HFFc6 (cell line): ENCODE measurements at regions not wholly inside any gene's neighbourhood (a gene's known extent, or its start where the extent isn't known, plus 50 kb on each side); places are given as distances from the start of the nearest gene placed in this dataset.

Experiments used
- DNase-seq: peaks from one replicate; pipeline ENCODE4 v3.0.0-alpha.2; 2018
- H3K27ac Mint-ChIP-seq: 2 replicates; pipeline ENCODE4 v1.8.0; 2020; ENCODE audit warnings: mild to moderate bottlenecking, mixed read lengths
- H3K27me3 Mint-ChIP-seq: 2 replicates; pipeline ENCODE4 v1.8.0; 2021; ENCODE audit warnings: mild to moderate bottlenecking, moderate library complexity, mixed read lengths; ENCODE audit not compliant: insufficient read depth
- H3K36me3 Mint-ChIP-seq: 2 replicates; pipeline ENCODE4 v1.8.0; 2021; ENCODE audit warnings: low read depth, mixed read lengths
- H3K4me1 Mint-ChIP-seq: 2 replicates; pipeline ENCODE4 v1.8.0; 2020; ENCODE audit warnings: low read depth, mixed read lengths
- H3K4me3 Mint-ChIP-seq: 2 replicates; pipeline ENCODE4 v1.8.0; 2020; ENCODE audit warnings: mild to moderate bottlenecking, moderate library complexity, mixed read lengths
- H3K9me3 Mint-ChIP-seq: 2 replicates; pipeline ENCODE4 v1.8.0; 2020; ENCODE audit warnings: mild to moderate bottlenecking, mixed read lengths
- TF ChIP-seq, protein P1 (sequence below): fragments of 200-600 bp; sonication (generic); IDR thresholded peaks from 2 replicates; pipeline ENCODE4 v1.5.0; 2021; ENCODE audit warnings: antibody characterized with exemption, mild to moderate bottlenecking

DNA sequence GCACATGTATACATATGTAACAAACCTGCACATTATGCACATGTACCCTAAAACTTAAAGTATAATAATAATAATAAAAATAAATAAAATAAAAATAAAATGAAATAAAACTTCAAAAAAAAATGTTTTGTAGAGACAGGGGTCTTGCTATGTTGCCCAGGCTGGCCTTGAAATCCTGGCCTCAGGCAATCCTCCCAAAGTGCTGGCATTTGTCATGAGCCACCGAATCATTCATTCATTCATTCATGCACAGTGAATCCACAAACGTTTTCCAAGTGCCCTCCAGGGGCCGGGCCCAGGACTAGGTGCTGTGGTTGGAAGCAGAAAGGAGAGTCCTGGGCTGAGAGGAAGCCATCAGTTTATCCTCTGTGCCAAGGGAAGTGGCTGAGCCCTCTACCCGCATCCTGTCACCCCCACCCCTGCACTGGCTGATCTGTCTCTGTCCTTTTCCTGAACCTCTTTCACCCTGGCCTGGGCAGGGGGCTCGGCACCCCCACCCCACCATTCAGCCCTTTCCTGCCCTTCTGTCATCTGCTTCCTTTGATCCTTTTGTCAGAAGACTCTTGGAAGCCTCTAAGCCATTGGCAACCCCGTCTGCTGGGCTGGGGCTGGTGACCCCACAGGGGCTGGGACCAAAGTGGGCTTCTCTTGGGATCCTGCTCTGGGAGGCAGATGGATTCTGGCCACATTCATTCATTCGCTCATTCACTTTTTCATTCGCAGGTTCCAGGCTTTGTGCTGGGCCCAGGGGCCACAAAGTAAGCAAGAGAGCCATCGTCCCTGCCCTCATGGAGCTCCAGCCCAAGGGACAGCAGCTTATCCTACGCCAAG lies 84.3 kb downstream of the IGLL1 start:
- Mint-ChIP-seq H3K36me3 (no peaks in the 10 kb centered on the region), H3K4me1 (no peaks in the 10 kb centered on the region), H3K27me3 (peaks cover 36% of the 10 kb centered on the region), H3K4me3 (no peak overlapping the region), H3K9me3 (no peaks in the 10 kb centered on the region), H3K27ac (no peak overlapping the region)
- no peak for DNase-seq
- TF ChIP-seq, protein P1, sequence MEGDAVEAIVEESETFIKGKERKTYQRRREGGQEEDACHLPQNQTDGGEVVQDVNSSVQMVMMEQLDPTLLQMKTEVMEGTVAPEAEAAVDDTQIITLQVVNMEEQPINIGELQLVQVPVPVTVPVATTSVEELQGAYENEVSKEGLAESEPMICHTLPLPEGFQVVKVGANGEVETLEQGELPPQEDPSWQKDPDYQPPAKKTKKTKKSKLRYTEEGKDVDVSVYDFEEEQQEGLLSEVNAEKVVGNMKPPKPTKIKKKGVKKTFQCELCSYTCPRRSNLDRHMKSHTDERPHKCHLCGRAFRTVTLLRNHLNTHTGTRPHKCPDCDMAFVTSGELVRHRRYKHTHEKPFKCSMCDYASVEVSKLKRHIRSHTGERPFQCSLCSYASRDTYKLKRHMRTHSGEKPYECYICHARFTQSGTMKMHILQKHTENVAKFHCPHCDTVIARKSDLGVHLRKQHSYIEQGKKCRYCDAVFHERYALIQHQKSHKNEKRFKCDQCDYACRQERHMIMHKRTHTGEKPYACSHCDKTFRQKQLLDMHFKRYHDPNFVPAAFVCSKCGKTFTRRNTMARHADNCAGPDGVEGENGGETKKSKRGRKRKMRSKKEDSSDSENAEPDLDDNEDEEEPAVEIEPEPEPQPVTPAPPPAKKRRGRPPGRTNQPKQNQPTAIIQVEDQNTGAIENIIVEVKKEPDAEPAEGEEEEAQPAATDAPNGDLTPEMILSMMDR, result no peak

DNA sequence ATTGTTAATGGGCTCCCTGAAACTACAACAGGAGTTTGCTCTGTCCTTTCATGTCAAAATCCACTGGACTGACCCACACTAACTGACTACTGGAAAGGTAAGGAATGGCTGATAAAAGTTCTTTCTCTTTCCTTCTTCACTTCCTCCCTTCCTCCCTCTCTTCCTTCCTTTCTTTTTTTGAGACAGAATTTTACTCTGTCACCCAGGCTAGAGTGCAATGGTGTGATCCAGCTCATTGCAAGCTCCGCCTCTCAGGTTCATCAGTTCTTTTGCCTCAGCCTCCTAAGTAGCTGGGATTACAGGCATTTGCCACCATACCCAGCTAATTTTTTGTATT lies 85.2 kb downstream of the IGLL1 start:
- TF ChIP-seq, protein P1, result no peak
- Mint-ChIP-seq H3K4me3 (no peak overlapping the region), H3K36me3 (no peaks in the 10 kb centered on the region), H3K9me3 (no peaks in the 10 kb centered on the region), H3K27ac (no peak overlapping the region), H3K27me3 (peaks cover 34% of the 10 kb centered on the region), H3K4me1 (no peaks in the 10 kb centered on the region)
- DNase-seq, result no peak

DNA sequence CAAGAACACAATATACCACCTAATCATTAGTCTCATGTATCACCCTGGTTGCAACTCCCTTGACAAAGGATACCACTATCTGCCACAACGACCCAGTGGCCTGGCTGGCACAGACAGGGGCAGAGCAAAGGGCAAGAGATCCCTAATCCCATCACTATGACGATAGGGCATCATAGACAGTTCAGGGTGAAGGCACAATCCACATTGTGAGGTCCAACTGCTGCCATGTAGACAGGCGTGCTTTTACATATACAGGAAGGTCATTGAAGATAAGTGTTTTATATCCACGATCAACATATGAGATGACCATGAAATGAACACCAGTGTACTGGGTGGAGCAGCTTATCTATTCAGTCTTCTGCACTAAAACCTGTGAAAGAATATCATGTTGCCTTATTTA lies 94.6 kb downstream of the IGLL1 start:
- Mint-ChIP-seq H3K27me3 (peaks cover 24% of the 10 kb centered on the region; the same call in 1 of the 2 replicates), H3K27ac (no peak overlapping the region)

DNA sequence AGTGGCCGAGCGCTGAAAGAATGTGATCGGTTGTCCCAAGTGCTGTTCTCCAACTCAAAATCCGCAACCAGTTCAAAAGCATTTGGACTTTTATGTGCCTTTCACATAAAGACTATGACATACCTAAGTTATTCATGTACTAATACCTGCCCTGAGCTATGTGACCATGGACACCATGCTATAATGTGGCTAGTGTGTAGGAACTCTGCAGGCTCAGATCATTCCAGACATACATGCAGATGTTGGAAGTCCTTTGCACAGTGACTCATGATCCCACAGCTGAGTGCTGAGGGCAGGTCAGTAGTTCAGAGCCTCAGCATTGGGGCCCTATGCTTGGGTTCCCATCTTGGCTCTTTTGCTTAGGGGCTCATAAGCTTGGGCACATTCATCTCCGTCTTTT lies 95.4 kb downstream of the IGLL1 start:
- H3K27me3 Mint-ChIP-seq, result peaks cover 27% of the 10 kb centered on the region; the same call in 1 of the 2 replicates
- H3K4me3 Mint-ChIP-seq, result no peak overlapping the region
- H3K9me3 Mint-ChIP-seq, result no peaks in the 10 kb centered on the region
- no peak for DNase-seq
- H3K36me3 Mint-ChIP-seq, result no peaks in the 10 kb centered on the region
- TF ChIP-seq, protein P1, result no peak
- H3K27ac Mint-ChIP-seq, result no peak overlapping the region
- no peaks in the 10 kb centered on the region for H3K4me1 Mint-ChIP-seq

More for the DNA sequence above, 94.6 kb downstream of the IGLL1 start:
- Mint-ChIP-seq H3K36me3 (no peaks in the 10 kb centered on the region), H3K4me3 (no peak overlapping the region), H3K9me3 (no peaks in the 10 kb centered on the region), H3K4me1 (no peaks in the 10 kb centered on the region)
- no peak for DNase-seq
- TF ChIP-seq, protein P1, result no peak

DNA sequence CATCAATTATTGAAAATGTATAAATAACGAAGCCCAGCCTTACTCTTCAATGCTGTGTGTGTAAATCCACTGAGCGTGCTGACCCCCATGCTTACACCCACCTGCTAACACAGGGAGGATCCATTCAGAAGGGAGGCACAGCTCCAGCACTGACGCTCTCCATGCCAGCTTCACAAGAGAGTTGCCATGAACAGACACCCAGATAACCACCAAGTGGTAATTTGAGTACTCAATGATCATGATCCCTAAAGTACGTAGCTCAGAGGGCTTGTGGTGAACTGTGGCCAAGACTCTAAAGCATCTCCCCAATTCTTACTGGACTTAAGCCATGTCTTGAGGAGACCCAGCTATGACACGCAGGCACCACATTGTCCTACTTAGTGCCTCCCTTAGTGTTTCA lies 98.7 kb downstream of the IGLL1 start:
- H3K9me3 Mint-ChIP-seq, result no peaks in the 10 kb centered on the region
- no peak overlapping the region for H3K27ac Mint-ChIP-seq
- no peak overlapping the region for H3K4me3 Mint-ChIP-seq
- TF ChIP-seq, protein P1, result no peak
- peaks cover 31% of the 10 kb centered on the region for H3K27me3 Mint-ChIP-seq
- no peak for DNase-seq
- H3K4me1 Mint-ChIP-seq, result 0 out of 2 replicates have a peak, but pooled peaks cover 4% of the 10 kb centered on the region
- no peaks in the 10 kb centered on the region for H3K36me3 Mint-ChIP-seq
